Astrocyte of the spinal cord (primary cell): ENCODE measurements at regions not wholly inside any gene's neighbourhood (a gene's known extent, or its start where the extent isn't known, plus 50 kb on each side); places are given as distances from the start of the nearest gene placed in this dataset.
"Not testable (repeated sequence)": the region's sequence is repeated elsewhere in the genome, so short reads cannot be mapped to it uniquely, and the experiment has no call there.

Experiments used
- DNase-seq: peaks from one replicate; pipeline ENCODE4 v3.0.0; 2011; ENCODE audit warnings: low read depth, low spot score
- H3K4me3 ChIP-seq: 2 replicates; pipeline ENCODE4 v1.5.1; 2011; ENCODE audit warnings: low read depth, mild to moderate bottlenecking, low read length, moderate library complexity
- CTCF ChIP-seq: IDR thresholded peaks from 2 replicates; pipeline ENCODE4 v1.5.1; 2012; ENCODE audit warnings: low read depth, mild to moderate bottlenecking, low read length, inconsistent platforms
- in situ Hi-C: cut with HindIII; loops from 2 replicates; pipeline ENCODE4 v1.10.0; 2017; ENCODE audit warnings: low sequenced_read_pairs

DNA sequence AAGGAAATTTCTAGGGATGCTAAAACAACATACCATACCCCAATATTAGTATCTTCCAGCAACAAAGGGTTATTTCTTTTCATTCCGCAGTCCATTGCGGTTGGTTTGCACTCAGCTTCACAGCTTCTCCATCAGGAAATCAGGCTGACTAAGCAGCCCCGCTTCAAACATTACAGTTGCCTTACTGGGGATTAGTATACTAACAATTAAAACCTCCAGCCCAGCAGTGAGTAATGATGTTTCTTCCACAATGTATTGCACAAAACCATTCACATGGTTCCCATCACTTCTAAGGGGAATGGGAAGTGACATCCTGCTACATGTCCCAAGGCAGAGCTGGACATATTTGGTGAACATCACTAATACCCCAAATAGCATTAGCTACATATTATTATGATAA is 1384.9 kb downstream of the CDH8 start:
- peak; percentile 14 for DNase-seq
- no peak overlapping the region for H3K4me3 ChIP-seq
- no peak for TF ChIP-seq CTCF
- in situ Hi-C loops: no loop called here

- in situ Hi-C loops: no loop called here
- DNase-seq: peak; percentile 28
- TF ChIP-seq CTCF: no peak
- no peak overlapping the region for H3K4me3 ChIP-seq
These were observed 1387.9 kb downstream of the CDH8 start for GRCh38 chr16:60648290-60648689.

DNA sequence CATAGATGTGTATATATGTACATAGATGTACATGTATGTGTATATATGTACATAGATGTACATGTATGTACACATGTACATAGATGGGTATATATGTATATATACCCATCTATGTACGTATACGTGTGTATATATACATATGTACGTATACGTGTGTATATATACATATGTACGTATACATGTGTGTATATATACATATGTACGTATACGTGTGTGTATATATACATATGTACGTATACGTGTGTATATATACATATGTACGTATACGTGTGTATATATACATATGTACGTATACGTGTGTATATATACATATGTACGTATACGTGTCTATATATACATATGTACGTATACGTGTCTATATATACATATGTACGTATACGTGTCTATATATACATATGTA is 1388.8 kb downstream of the CDH8 start:
- H3K4me3 ChIP-seq, in situ Hi-C loops, DNase-seq: not testable (repeated sequence)

GRCh38 chr16:60646631-60647030 is 1389.6 kb downstream of the CDH8 start:
- in situ Hi-C loops: no loop called here
- DNase-seq: no peak
- TF ChIP-seq CTCF: no peak
- no peak overlapping the region for H3K4me3 ChIP-seq

- DNase-seq: no peak
- in situ Hi-C loops: no loop called here
- TF ChIP-seq CTCF: no peak
- H3K4me3 ChIP-seq: no peak overlapping the region
These were observed 1390.7 kb downstream of the CDH8 start for GRCh38 chr16:60645541-60645940.

GRCh38 chr16:60642956-60643355 is 1393.3 kb downstream of the CDH8 start:
- peak; percentile 82 for DNase-seq
- in situ Hi-C loops: no loop called here
- TF ChIP-seq CTCF: no peak
- no peak overlapping the region for H3K4me3 ChIP-seq

- H3K4me3 ChIP-seq: no peak overlapping the region
- no peak for TF ChIP-seq CTCF
- in situ Hi-C loops: no loop called here
- no peak for DNase-seq
These were observed 1395.1 kb downstream of the CDH8 start for GRCh38 chr16:60641067-60641665.
